ENCODE measurements at regions not wholly inside any gene's neighbourhood (a gene's known extent, or its start where the extent isn't known, plus 50 kb on each side); places are given as distances from the start of the nearest gene placed in this dataset.
"Not testable (repeated sequence)": the region's sequence is repeated elsewhere in the genome, so short reads cannot be mapped to it uniquely, and the experiment has no call there.

GRCh38 chr4:33975995-33976394 lies 2268.3 kb downstream of the ARAP2 start:
- no peak overlapping the region for H3K4me3 ChIP-seq (ENCODE audit: low read length in 3 of 3)
- H3K27me3 ChIP-seq (ENCODE audit: control insufficient read depth, insufficient read depth, low read length): no peaks in the 10 kb centered on the region
- FAIRE-seq (no peak), DNase-seq (no peak)
- no peak for TF ChIP-seq CTCF (IDR thresholded peaks at IDR 0.05; ENCODE audit: borderline replicate concordance, extremely low read depth, insufficient read depth)
- H3K27ac ChIP-seq (ENCODE audit: low read depth in 2 of 2, low read length in 2 of 2): no peak overlapping the region
- H3K9ac ChIP-seq (ENCODE audit: low read length in 3 of 3): no peak overlapping the region
- H3K36me3 ChIP-seq (ENCODE audit: control insufficient read depth in 2 of 3, insufficient read depth in 3 of 3, low read length in 3 of 3): no peaks in the 10 kb centered on the region
- intact Hi-C loops (cut with DNase I): no loop called here
- no peaks in the 10 kb centered on the region for H3K4me1 ChIP-seq (ENCODE audit: control insufficient read depth in 2 of 3, insufficient read depth in 2 of 3, low read depth in 1 of 3, low read length in 3 of 3)
- H3K9me3 ChIP-seq (ENCODE audit: control insufficient read depth in 2 of 3, insufficient read depth in 1 of 3, low read length in 3 of 3): no peaks in the 10 kb centered on the region

GRCh38 chr4:33979781-33980180 lies 2264.5 kb downstream of the ARAP2 start:
- H3K9ac ChIP-seq (ENCODE audit: low read length in 3 of 3); FAIRE-seq; H3K9me3 ChIP-seq (ENCODE audit: control insufficient read depth in 2 of 3, insufficient read depth in 1 of 3, low read length in 3 of 3); DNase-seq; H3K4me1 ChIP-seq (ENCODE audit: control insufficient read depth in 2 of 3, insufficient read depth in 2 of 3, low read depth in 1 of 3, low read length in 3 of 3); H3K36me3 ChIP-seq (ENCODE audit: control insufficient read depth in 2 of 3, insufficient read depth in 3 of 3, low read length in 3 of 3); H3K27me3 ChIP-seq (ENCODE audit: control insufficient read depth, insufficient read depth, low read length); intact Hi-C loops (cut with DNase I); H3K27ac ChIP-seq (ENCODE audit: low read depth in 2 of 2, low read length in 2 of 2); H3K4me3 ChIP-seq (ENCODE audit: low read length in 3 of 3): not testable (repeated sequence)

- no peaks in the 10 kb centered on the region for H3K4me1 ChIP-seq (ENCODE audit: control insufficient read depth in 2 of 3, insufficient read depth in 2 of 3, low read depth in 1 of 3, low read length in 3 of 3)
- no peak overlapping the region for H3K4me3 ChIP-seq (ENCODE audit: low read length in 3 of 3)
- no peaks in the 10 kb centered on the region for H3K27me3 ChIP-seq (ENCODE audit: control insufficient read depth, insufficient read depth, low read length)
- H3K27ac ChIP-seq (ENCODE audit: low read depth in 2 of 2, low read length in 2 of 2): no peak overlapping the region
- no peak for TF ChIP-seq CTCF (IDR thresholded peaks at IDR 0.05; ENCODE audit: borderline replicate concordance, extremely low read depth, insufficient read depth)
- FAIRE-seq (no peak), DNase-seq (no peak)
- H3K36me3 ChIP-seq (ENCODE audit: control insufficient read depth in 2 of 3, insufficient read depth in 3 of 3, low read length in 3 of 3): no peaks in the 10 kb centered on the region
- intact Hi-C loops (cut with DNase I): no loop called here
- no peak overlapping the region for H3K9ac ChIP-seq (ENCODE audit: low read length in 3 of 3)
- no peaks in the 10 kb centered on the region for H3K9me3 ChIP-seq (ENCODE audit: control insufficient read depth in 2 of 3, insufficient read depth in 1 of 3, low read length in 3 of 3)
Observed at GRCh38 chr4:33980361-33980760, 2264.0 kb downstream of the ARAP2 start.

- TF ChIP-seq CTCF (IDR thresholded peaks at IDR 0.05; ENCODE audit: borderline replicate concordance, extremely low read depth, insufficient read depth): no peak
- Histone ChIP-seq H3K27ac (ENCODE audit: low read depth in 2 of 2, low read length in 2 of 2) (no peak overlapping the region), H3K4me3 (ENCODE audit: low read length in 3 of 3) (no peak overlapping the region), H3K4me1 (ENCODE audit: control insufficient read depth in 2 of 3, insufficient read depth in 2 of 3, low read depth in 1 of 3, low read length in 3 of 3) (no peaks in the 10 kb centered on the region), H3K36me3 (ENCODE audit: control insufficient read depth in 2 of 3, insufficient read depth in 3 of 3, low read length in 3 of 3) (no peaks in the 10 kb centered on the region), H3K27me3 (ENCODE audit: control insufficient read depth, insufficient read depth, low read length) (no peaks in the 10 kb centered on the region), H3K9me3 (ENCODE audit: control insufficient read depth in 2 of 3, insufficient read depth in 1 of 3, low read length in 3 of 3) (no peaks in the 10 kb centered on the region), H3K9ac (ENCODE audit: low read length in 3 of 3) (no peak overlapping the region)
- DNase-seq (no peak), FAIRE-seq (no peak)
- intact Hi-C loops (cut with DNase I): no loop called here
Observed at GRCh38 chr4:33989820-33990443, 2254.4 kb downstream of the ARAP2 start.

All from kidney (tissue), 13 donors.